GM12878 (cell line): ENCODE measurements at regions not wholly inside any gene's neighbourhood (a gene's known extent, or its start where the extent isn't known, plus 50 kb on each side); places are given as distances from the start of the nearest gene placed in this dataset.

Experiments
- BMI1 ChIP-seq: fragments of 450-650 bp; IDR thresholded peaks from 2 replicates; pipeline ENCODE4 v1.6.1; 2016; ENCODE audit warnings: mild to moderate bottlenecking, moderate library complexity, borderline replicate concordance
- BRCA1 ChIP-seq: IDR thresholded peaks from 2 replicates; pipeline ENCODE4 v1.6.1; 2011; ENCODE audit warnings: low read depth, low read length, improper control_type of control experiment
- CEBPB ChIP-seq, 2 experiments: fragments of 150-350 bp in 1 of 2; IDR thresholded peaks; 2 replicates each; pipeline ENCODE4 v1.6.1; 2012 to 2014; ENCODE audit warnings: low read depth in 2 of 2, low read length in 2 of 2, borderline replicate concordance in 1 of 2, inconsistent platforms in 1 of 2
- CHD2 ChIP-seq: IDR thresholded peaks from 2 replicates; pipeline ENCODE4 v1.6.1; 2011; ENCODE audit warnings: low read depth, low read length, improper control_type of control experiment, borderline replicate concordance
- TF ChIP-seq, protein P1 (sequence below): IDR thresholded peaks from 2 replicates; pipeline ENCODE4 v1.6.1; 2012; ENCODE audit warnings: mild to moderate bottlenecking, low read depth, low read length

DNA sequence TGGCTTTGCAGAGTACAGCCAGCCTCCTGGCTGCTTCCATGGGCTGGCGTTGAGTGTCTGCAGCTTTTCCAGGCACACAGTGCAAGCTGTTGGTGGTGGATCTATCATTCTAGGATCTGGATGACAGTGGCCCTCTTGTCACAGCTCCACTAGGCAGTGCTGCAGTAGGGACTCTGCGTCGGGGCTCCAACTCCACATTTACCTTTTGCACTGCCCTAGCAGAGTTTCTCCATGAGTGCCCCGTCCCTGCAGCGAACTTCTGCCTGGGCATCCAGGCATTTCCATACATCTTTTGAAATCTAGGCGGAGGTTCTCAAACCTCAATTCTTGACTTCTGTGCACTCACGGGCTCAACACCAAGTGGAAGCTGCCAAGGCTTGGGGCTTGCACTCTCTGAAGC lies 1697.3 kb upstream of the MIR17HG start:
- TF ChIP-seq, protein P1, sequence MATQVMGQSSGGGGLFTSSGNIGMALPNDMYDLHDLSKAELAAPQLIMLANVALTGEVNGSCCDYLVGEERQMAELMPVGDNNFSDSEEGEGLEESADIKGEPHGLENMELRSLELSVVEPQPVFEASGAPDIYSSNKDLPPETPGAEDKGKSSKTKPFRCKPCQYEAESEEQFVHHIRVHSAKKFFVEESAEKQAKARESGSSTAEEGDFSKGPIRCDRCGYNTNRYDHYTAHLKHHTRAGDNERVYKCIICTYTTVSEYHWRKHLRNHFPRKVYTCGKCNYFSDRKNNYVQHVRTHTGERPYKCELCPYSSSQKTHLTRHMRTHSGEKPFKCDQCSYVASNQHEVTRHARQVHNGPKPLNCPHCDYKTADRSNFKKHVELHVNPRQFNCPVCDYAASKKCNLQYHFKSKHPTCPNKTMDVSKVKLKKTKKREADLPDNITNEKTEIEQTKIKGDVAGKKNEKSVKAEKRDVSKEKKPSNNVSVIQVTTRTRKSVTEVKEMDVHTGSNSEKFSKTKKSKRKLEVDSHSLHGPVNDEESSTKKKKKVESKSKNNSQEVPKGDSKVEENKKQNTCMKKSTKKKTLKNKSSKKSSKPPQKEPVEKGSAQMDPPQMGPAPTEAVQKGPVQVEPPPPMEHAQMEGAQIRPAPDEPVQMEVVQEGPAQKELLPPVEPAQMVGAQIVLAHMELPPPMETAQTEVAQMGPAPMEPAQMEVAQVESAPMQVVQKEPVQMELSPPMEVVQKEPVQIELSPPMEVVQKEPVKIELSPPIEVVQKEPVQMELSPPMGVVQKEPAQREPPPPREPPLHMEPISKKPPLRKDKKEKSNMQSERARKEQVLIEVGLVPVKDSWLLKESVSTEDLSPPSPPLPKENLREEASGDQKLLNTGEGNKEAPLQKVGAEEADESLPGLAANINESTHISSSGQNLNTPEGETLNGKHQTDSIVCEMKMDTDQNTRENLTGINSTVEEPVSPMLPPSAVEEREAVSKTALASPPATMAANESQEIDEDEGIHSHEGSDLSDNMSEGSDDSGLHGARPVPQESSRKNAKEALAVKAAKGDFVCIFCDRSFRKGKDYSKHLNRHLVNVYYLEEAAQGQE = no peak
- no peak for TF ChIP-seq BMI1
- TF ChIP-seq CHD2 = no peak
- TF ChIP-seq CEBPB (IDR thresholded peaks at IDR 0.05; ENCODE audit: borderline replicate concordance in 1 of 2, low read depth in 2 of 2, low read length in 2 of 2) = no peak
- no peak for TF ChIP-seq BRCA1
